ENCODE measurements at regions not wholly inside any gene's neighbourhood (a gene's known extent, or its start where the extent isn't known, plus 50 kb on each side); places are given as distances from the start of the nearest gene placed in this dataset.

DNA sequence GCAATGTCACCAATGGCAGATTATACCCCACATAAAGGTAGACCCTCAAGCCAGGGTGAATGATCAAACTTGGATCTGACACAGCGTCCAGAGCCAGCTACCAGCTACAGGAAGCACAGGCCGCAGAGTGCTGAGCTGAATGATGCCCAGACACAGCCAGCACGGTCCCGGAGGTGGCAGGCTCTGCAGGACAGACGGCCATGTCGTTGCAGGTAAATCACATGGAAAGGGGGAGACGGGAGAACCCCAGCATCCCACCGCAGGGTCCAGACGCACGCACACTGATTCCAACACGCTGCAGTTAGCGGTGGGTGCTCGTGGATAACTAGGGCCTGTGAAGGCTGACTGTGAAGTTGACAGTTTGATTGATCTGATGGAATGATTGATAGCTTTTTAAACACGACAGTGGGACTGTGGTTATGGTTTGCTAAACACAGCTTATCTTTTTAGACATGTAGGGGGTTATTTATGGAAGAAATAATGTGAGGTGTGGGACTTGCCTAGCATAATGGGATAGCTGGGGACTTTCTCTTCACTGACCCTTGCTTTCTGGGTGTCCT, 228.5 kb downstream of the ERMARD start:
- H3K27me3 ChIP-seq (ENCODE audit: insufficient read depth): no peaks in the 10 kb centered on the region
- H3K9me3 Mint-ChIP-seq: peaks cover 3% of the 10 kb centered on the region; the same call in 1 of the 3 replicates

More for the DNA sequence above, 228.5 kb downstream of the ERMARD start:
- Histone ChIP-seq H2AFZ (no peak overlapping the region), H3K4me3 (no peak overlapping the region), H3K4me2 (no peak overlapping the region), H3K4me1 (ENCODE audit: insufficient read depth) (no peaks in the 10 kb centered on the region), H4K20me1 (replicated peaks; ENCODE audit: insufficient read depth) (no peaks in the 10 kb centered on the region), H3K9me2 (ENCODE audit: insufficient read depth) (no peaks in the 10 kb centered on the region), H3K27ac (ENCODE audit: low read depth) (no peak overlapping the region), H3K79me2 (replicated peaks; ENCODE audit: insufficient read depth) (no peaks in the 10 kb centered on the region), H3F3A (replicated peaks; ENCODE audit: low read depth) (no peaks in the 10 kb centered on the region), H3K36me3 (ENCODE audit: insufficient read depth) (no peaks in the 10 kb centered on the region)
- Mint-ChIP-seq H3K27ac (no peak overlapping the region), H3K4me1 (peaks cover 5% of the 10 kb centered on the region; the same call in 1 of the 3 replicates), H3K4me3 (no peak overlapping the region), H3K36me3 (ENCODE audit: low read depth) (no peaks in the 10 kb centered on the region), H3K27me3 (ENCODE audit: insufficient read depth, low read depth, poor library complexity) (peaks cover 3% of the 10 kb centered on the region)
- ATAC-seq: no peak
- DNase-seq (ENCODE audit: low spot score): no peak
- TF ChIP-seq CREB1 (CRISPR knock-in tag; IDR thresholded peaks at IDR 0.05; ENCODE audit: low read depth) (no peak), EZH2 (IDR thresholded peaks at IDR 0.05; ENCODE audit: low read depth, unreplicated experiment) (no peak), EZH2phosphoT487 (IDR thresholded peaks at IDR 0.05; ENCODE audit: unreplicated experiment) (no peak), ZNF114 (CRISPR knock-in tag; IDR thresholded peaks at IDR 0.05) (no peak), ZNF331 (CRISPR knock-in tag; IDR thresholded peaks at IDR 0.05; ENCODE audit: low read depth) (no peak), POLR2AphosphoS5 (IDR thresholded peaks at IDR 0.05; ENCODE audit: low read depth) (no peak), NANOG (IDR thresholded peaks at IDR 0.05; ENCODE audit: borderline replicate concordance) (no peak), JUNB (IDR thresholded peaks at IDR 0.05; ENCODE audit: unreplicated experiment) (no peak), STAT1 (IDR thresholded peaks at IDR 0.05; ENCODE audit: unreplicated experiment) (no peak)
- TF ChIP-seq, protein P1, sequence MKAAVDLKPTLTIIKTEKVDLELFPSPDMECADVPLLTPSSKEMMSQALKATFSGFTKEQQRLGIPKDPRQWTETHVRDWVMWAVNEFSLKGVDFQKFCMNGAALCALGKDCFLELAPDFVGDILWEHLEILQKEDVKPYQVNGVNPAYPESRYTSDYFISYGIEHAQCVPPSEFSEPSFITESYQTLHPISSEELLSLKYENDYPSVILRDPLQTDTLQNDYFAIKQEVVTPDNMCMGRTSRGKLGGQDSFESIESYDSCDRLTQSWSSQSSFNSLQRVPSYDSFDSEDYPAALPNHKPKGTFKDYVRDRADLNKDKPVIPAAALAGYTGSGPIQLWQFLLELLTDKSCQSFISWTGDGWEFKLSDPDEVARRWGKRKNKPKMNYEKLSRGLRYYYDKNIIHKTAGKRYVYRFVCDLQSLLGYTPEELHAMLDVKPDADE (IDR thresholded peaks at IDR 0.05): no peak
- TF ChIP-seq, protein P2, sequence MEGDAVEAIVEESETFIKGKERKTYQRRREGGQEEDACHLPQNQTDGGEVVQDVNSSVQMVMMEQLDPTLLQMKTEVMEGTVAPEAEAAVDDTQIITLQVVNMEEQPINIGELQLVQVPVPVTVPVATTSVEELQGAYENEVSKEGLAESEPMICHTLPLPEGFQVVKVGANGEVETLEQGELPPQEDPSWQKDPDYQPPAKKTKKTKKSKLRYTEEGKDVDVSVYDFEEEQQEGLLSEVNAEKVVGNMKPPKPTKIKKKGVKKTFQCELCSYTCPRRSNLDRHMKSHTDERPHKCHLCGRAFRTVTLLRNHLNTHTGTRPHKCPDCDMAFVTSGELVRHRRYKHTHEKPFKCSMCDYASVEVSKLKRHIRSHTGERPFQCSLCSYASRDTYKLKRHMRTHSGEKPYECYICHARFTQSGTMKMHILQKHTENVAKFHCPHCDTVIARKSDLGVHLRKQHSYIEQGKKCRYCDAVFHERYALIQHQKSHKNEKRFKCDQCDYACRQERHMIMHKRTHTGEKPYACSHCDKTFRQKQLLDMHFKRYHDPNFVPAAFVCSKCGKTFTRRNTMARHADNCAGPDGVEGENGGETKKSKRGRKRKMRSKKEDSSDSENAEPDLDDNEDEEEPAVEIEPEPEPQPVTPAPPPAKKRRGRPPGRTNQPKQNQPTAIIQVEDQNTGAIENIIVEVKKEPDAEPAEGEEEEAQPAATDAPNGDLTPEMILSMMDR (conservative IDR thresholded peaks at IDR 0.05; ENCODE audit: low read depth in 2 of 2): no peak
- TF ChIP-seq, protein P3, sequence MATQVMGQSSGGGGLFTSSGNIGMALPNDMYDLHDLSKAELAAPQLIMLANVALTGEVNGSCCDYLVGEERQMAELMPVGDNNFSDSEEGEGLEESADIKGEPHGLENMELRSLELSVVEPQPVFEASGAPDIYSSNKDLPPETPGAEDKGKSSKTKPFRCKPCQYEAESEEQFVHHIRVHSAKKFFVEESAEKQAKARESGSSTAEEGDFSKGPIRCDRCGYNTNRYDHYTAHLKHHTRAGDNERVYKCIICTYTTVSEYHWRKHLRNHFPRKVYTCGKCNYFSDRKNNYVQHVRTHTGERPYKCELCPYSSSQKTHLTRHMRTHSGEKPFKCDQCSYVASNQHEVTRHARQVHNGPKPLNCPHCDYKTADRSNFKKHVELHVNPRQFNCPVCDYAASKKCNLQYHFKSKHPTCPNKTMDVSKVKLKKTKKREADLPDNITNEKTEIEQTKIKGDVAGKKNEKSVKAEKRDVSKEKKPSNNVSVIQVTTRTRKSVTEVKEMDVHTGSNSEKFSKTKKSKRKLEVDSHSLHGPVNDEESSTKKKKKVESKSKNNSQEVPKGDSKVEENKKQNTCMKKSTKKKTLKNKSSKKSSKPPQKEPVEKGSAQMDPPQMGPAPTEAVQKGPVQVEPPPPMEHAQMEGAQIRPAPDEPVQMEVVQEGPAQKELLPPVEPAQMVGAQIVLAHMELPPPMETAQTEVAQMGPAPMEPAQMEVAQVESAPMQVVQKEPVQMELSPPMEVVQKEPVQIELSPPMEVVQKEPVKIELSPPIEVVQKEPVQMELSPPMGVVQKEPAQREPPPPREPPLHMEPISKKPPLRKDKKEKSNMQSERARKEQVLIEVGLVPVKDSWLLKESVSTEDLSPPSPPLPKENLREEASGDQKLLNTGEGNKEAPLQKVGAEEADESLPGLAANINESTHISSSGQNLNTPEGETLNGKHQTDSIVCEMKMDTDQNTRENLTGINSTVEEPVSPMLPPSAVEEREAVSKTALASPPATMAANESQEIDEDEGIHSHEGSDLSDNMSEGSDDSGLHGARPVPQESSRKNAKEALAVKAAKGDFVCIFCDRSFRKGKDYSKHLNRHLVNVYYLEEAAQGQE (IDR thresholded peaks at IDR 0.05; ENCODE audit: unreplicated experiment): no peak
- TF ChIP-seq, protein P4, sequence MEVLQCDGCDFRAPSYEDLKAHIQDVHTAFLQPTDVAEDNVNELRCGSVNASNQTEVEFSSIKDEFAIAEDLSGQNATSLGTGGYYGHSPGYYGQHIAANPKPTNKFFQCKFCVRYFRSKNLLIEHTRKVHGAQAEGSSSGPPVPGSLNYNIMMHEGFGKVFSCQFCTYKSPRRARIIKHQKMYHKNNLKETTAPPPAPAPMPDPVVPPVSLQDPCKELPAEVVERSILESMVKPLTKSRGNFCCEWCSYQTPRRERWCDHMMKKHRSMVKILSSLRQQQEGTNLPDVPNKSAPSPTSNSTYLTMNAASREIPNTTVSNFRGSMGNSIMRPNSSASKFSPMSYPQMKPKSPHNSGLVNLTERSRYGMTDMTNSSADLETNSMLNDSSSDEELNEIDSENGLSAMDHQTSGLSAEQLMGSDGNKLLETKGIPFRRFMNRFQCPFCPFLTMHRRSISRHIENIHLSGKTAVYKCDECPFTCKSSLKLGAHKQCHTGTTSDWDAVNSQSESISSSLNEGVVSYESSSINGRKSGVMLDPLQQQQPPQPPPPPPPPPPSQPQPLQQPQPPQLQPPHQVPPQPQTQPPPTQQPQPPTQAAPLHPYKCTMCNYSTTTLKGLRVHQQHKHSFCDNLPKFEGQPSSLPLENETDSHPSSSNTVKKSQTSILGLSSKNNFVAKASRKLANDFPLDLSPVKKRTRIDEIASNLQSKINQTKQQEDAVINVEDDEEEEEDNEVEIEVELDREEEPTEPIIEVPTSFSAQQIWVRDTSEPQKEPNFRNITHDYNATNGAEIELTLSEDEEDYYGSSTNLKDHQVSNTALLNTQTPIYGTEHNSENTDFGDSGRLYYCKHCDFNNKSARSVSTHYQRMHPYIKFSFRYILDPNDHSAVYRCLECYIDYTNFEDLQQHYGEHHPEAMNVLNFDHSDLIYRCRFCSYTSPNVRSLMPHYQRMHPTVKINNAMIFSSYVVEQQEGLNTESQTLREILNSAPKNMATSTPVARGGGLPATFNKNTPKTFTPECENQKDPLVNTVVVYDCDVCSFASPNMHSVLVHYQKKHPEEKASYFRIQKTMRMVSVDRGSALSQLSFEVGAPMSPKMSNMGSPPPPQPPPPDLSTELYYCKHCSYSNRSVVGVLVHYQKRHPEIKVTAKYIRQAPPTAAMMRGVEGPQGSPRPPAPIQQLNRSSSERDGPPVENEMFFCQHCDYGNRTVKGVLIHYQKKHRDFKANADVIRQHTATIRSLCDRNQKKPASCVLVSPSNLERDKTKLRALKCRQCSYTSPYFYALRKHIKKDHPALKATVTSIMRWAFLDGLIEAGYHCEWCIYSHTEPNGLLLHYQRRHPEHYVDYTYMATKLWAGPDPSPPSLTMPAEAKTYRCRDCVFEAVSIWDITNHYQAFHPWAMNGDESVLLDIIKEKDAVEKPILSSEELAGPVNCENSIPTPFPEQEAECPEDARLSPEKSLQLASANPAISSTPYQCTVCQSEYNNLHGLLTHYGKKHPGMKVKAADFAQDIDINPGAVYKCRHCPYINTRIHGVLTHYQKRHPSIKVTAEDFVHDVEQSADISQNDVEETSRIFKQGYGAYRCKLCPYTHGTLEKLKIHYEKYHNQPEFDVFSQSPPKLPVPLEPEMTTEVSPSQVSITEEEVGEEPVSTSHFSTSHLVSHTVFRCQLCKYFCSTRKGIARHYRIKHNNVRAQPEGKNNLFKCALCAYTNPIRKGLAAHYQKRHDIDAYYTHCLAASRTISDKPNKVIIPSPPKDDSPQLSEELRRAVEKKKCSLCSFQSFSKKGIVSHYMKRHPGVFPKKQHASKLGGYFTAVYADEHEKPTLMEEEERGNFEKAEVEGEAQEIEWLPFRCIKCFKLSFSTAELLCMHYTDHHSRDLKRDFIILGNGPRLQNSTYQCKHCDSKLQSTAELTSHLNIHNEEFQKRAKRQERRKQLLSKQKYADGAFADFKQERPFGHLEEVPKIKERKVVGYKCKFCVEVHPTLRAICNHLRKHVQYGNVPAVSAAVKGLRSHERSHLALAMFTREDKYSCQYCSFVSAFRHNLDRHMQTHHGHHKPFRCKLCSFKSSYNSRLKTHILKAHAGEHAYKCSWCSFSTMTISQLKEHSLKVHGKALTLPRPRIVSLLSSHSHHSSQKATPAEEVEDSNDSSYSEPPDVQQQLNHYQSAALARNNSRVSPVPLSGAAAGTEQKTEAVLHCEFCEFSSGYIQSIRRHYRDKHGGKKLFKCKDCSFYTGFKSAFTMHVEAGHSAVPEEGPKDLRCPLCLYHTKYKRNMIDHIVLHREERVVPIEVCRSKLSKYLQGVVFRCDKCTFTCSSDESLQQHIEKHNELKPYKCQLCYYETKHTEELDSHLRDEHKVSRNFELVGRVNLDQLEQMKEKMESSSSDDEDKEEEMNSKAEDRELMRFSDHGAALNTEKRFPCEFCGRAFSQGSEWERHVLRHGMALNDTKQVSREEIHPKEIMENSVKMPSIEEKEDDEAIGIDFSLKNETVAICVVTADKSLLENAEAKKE (CRISPR knock-in tag; IDR thresholded peaks at IDR 0.05): no peak

Measured in GM23338 (cell line).